Kidney capillary endothelial cell (primary cell): ENCODE measurements at regions not wholly inside any gene's neighbourhood (a gene's known extent, or its start where the extent isn't known, plus 50 kb on each side); places are given as distances from the start of the nearest gene placed in this dataset.

Experiments
- DNase-seq: peaks from one replicate; pipeline ENCODE4 v3.0.0-alpha.2; 2018; ENCODE audit warnings: low spot score

- no peak for DNase-seq
These were observed 73.4 kb upstream of the TP63 start for GRCh38 chr3:189557824-189558223.

- no peak for DNase-seq
These were observed 69.9 kb upstream of the TP63 start for GRCh38 chr3:189561256-189561655.

DNA sequence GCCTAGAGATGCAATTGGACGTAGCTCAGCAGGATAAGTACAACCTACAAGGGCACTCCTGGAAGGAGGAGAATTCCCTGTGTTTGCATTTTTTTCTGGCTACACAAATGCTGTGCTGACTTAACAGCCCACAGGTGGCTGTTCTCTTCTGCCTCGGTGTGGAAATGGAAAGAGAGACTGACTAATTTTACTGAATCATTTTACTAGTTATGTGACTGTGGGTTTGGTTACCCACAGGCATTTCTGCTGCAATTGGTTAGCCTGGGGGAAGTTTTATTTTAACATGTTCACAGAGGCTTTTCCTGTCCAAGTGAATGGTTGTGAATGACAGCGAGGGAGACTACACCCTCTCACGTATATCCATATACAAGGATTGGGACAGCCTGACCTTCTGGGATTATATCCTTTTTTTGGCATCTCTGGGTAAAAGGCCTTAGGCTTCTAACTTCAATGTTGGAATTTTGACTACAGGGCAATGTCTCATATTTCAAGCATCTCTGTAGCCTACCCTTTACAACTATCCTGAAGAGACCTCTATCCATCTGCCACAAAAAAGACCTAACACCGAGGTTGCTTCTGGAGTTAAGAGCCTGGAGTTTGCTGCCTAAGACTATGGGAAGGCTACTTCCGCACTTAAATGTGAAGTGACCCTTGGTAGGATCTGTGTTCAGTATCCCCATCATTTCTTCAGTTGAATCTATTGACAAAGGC, 67.2 kb upstream of the TP63 start:
- DNase-seq, result no peak

DNA sequence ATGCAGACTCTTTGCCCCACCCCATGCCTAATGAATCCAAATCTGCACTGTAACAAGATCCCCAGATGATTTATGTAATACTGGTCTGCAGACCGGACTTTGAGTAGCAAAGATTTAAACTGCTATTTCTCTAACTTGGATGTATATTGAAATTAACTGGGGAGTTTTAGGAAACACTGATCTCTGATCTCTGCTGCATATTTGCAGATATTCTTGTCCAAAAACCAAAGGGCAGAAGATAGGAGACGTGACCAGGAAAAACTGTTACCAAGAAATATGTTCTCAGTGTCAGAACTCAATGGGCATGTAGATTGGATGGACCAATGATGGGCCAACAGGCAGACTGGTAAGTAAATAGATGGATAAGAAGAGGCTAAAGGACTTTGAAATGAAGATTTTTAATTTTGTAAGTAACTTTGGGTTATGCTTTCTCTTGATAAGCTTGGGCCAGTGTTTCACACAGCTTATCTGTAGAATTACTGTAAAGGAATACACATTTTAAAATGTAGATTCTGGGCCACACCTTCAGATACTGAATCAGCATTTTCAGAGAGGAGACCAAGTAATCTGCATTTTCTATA, 64.5 kb upstream of the TP63 start:
- no peak for DNase-seq

GRCh38 chr3:189567322-189567721, 63.9 kb upstream of the TP63 start:
- no peak for DNase-seq

- DNase-seq, result no peak
These were observed 63.3 kb upstream of the TP63 start for GRCh38 chr3:189567766-189568420.

- no peak for DNase-seq
These were observed 62.2 kb upstream of the TP63 start for GRCh38 chr3:189568961-189569360.

- DNase-seq, result no peak
These were observed 61.7 kb upstream of the TP63 start for GRCh38 chr3:189569473-189569872.

- no peak for DNase-seq
These were observed 60.3 kb upstream of the TP63 start for GRCh38 chr3:189570916-189571315.

DNA sequence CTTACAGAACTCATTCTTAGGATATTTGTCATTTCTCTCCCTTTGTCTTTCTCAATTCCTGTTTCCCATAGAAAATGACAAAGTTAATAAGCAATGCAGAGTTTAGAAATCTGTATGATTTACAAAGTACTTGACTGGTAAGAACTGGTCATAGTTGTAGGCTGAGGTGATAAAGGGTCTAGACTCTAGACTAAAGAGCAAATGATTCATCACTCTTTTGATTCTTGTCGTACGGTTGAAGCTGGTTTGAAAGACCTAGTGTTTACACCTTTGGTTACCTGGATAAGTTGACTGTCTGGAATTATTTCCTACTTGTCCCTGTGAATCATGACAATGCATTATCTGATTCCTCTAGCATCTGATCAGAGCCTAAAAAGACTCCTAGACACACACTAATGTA, 58.9 kb upstream of the TP63 start:
- peak; percentile 18 for DNase-seq

GRCh38 chr3:189573004-189573403, 58.2 kb upstream of the TP63 start:
- no peak for DNase-seq

DNA sequence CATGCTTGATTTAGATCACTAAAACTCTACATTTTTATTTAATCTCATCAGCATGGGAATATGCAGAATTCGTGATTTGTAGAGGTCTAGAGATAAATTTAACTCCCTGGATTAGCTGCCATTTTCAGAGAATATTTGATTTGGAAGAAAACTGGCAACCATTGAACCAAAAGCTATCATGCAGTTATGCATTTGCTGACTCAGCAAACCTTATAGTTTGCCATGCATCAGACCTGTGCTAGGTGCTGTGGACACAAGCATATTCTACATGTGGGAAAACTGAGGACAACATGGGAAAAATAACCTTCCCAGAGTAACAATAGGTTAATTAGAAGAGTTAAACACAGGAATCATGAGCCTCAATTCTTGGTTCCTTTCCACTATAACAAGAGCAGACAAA, 54.7 kb upstream of the TP63 start:
- DNase-seq, result no peak

- DNase-seq, result no peak
These were observed 53.9 kb upstream of the TP63 start for GRCh38 chr3:189577050-189577951.

DNA sequence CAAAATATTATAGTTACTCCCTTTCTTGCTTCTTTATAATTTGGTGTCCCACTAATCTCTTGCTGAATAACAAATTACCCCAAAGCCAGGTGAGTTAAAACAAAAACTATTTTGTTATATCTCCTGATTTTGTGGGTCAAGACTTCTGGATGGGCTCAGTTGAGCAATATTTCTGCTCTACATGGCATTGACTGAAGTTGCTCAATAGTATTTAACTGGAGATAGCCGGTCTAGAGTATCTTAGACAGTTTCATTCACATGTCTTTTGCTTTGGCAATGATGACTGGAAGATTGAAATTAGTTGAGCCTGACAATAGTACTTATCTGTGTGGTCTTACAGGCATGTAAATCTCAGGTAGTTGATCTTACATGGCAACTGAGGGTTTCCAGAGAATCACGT, 51.0 kb upstream of the TP63 start:
- DNase-seq, result no peak
